Cardiac muscle cell (in vitro differentiated cells and primary cell): ENCODE measurements at regions not wholly inside any gene's neighbourhood (a gene's known extent, or its start where the extent isn't known, plus 50 kb on each side); places are given as distances from the start of the nearest gene placed in this dataset.

Experiments
- DNase-seq, 2 donors: peaks; one replicate each; pipeline versions ENCODE4 v3.0.0 to v3.0.0-alpha.2; 2010 to 2017; ENCODE audit warnings: low read depth in 1 of 2, low spot score in 1 of 2
- H3K27ac ChIP-seq: fragments of 200-600 bp; sonication (generic); 2 replicates; pipeline ENCODE4 v1.5.1; 2016
- H3K27me3 ChIP-seq: fragments of 200-600 bp; sonication (generic); 2 replicates; pipeline ENCODE4 v1.6.0; 2016; ENCODE audit warnings: control low read depth
- H3K36me3 ChIP-seq: fragments of 200-600 bp; sonication (generic); 2 replicates; pipeline ENCODE4 v1.5.1; 2016; ENCODE audit warnings: control low read depth
- H3K4me1 ChIP-seq: fragments of 200-600 bp; sonication (generic); 2 replicates; pipeline ENCODE4 v1.8.1; 2017; ENCODE audit warnings: low read depth, mild to moderate bottlenecking, mixed run types
- H3K4me3 ChIP-seq: fragments of 200-600 bp; sonication (generic); 2 replicates; pipeline ENCODE4 v1.5.1; 2016; ENCODE audit warnings: mild to moderate bottlenecking
- H3K9me3 ChIP-seq: fragments of 200-600 bp; sonication (generic); 2 replicates; pipeline ENCODE4 v1.5.1; 2017; ENCODE audit warnings: low read depth, mild to moderate bottlenecking, control low read depth
- CTCF ChIP-seq: IDR thresholded peaks from 2 replicates; pipeline ENCODE4 v1.5.1; 2012; ENCODE audit warnings: low read depth, mild to moderate bottlenecking, low read length

GRCh38 chr14:45907782-45908181, 654.8 kb upstream of the MIS18BP1 start:
- Histone ChIP-seq H3K27ac (no peak overlapping the region), H3K27me3 (no peaks in the 10 kb centered on the region), H3K36me3 (no peaks in the 10 kb centered on the region), H3K4me1 (no peaks in the 10 kb centered on the region), H3K9me3 (no peaks in the 10 kb centered on the region), H3K4me3 (no peak overlapping the region)
- TF ChIP-seq CTCF: no peak
- no peak for DNase-seq

GRCh38 chr14:45906257-45906656, 653.3 kb upstream of the MIS18BP1 start:
- no peaks in the 10 kb centered on the region for H3K36me3 ChIP-seq
- no peak overlapping the region for H3K27ac ChIP-seq
- H3K9me3 ChIP-seq: no peaks in the 10 kb centered on the region
- no peak for TF ChIP-seq CTCF
- no peak overlapping the region for H3K4me3 ChIP-seq
- H3K4me1 ChIP-seq: no peaks in the 10 kb centered on the region
- DNase-seq: no peak
- H3K27me3 ChIP-seq: no peaks in the 10 kb centered on the region

GRCh38 chr14:45905672-45906071, 652.7 kb upstream of the MIS18BP1 start:
- Histone ChIP-seq H3K27me3 (no peaks in the 10 kb centered on the region), H3K36me3 (no peaks in the 10 kb centered on the region), H3K4me3 (no peak overlapping the region), H3K9me3 (no peaks in the 10 kb centered on the region), H3K4me1 (no peaks in the 10 kb centered on the region), H3K27ac (no peak overlapping the region)
- TF ChIP-seq CTCF: no peak
- peak in 1 of 2 donors; percentile 13 for DNase-seq

- no peak for DNase-seq
- H3K27me3 ChIP-seq: no peaks in the 10 kb centered on the region
- H3K9me3 ChIP-seq: no peaks in the 10 kb centered on the region
- no peak for TF ChIP-seq CTCF
- H3K4me3 ChIP-seq: no peak overlapping the region
- no peaks in the 10 kb centered on the region for H3K4me1 ChIP-seq
- H3K27ac ChIP-seq: no peak overlapping the region
- no peaks in the 10 kb centered on the region for H3K36me3 ChIP-seq
These were observed 651.3 kb upstream of the MIS18BP1 start for GRCh38 chr14:45904314-45904713.

- Histone ChIP-seq H3K27me3 (no peaks in the 10 kb centered on the region), H3K9me3 (no peaks in the 10 kb centered on the region), H3K36me3 (no peaks in the 10 kb centered on the region), H3K4me3 (no peak overlapping the region), H3K4me1 (peaks cover 5% of the 10 kb centered on the region), H3K27ac (no peak overlapping the region)
- DNase-seq: no peak
- TF ChIP-seq CTCF: no peak
These were observed 649.2 kb upstream of the MIS18BP1 start for GRCh38 chr14:45902241-45902640.

GRCh38 chr14:45897439-45897838, 644.4 kb upstream of the MIS18BP1 start:
- DNase-seq: no peak
- no peak for TF ChIP-seq CTCF
- Histone ChIP-seq H3K36me3 (no peaks in the 10 kb centered on the region), H3K9me3 (no peaks in the 10 kb centered on the region), H3K4me1 (peaks cover 12% of the 10 kb centered on the region), H3K27me3 (no peaks in the 10 kb centered on the region), H3K4me3 (no peak overlapping the region), H3K27ac (peak overlapping the region; percentile 44)
